ENCODE measurements at regions not wholly inside any gene's neighbourhood (a gene's known extent, or its start where the extent isn't known, plus 50 kb on each side); places are given as distances from the start of the nearest gene placed in this dataset.

- TF ChIP-seq NFE2L2 (IDR thresholded peaks at IDR 0.05; ENCODE audit: low read depth, low read length) (no peak), SMC3 (IDR thresholded peaks at IDR 0.05; ENCODE audit: low read depth, low read length) (no peak), POLR2A (IDR thresholded peaks at IDR 0.05; ENCODE audit: low read depth, low read length) (no peak), CEBPB (IDR thresholded peaks at IDR 0.05; ENCODE audit: low read depth, low read length) (no peak), RCOR1 (IDR thresholded peaks at IDR 0.05; ENCODE audit: insufficient replicate concordance, low read length) (no peak), RAD21 (IDR thresholded peaks at IDR 0.05; ENCODE audit: low read length) (no peak), ELK1 (IDR thresholded peaks at IDR 0.05; ENCODE audit: borderline replicate concordance, low read depth, low read length) (no peak), RFX5 (IDR thresholded peaks at IDR 0.05; ENCODE audit: low read depth, low read length) (no peak), FOS (IDR thresholded peaks at IDR 0.05; ENCODE audit: low read depth, low read length) (0 out of 2 replicates have a peak, but pooled peaks have one; percentile 15), MAFK (IDR thresholded peaks at IDR 0.05; ENCODE audit: low read depth, low read length) (no peak), MXI1 (IDR thresholded peaks at IDR 0.05; ENCODE audit: borderline replicate concordance, low read depth, low read length) (no peak), MAZ (IDR thresholded peaks at IDR 0.05; ENCODE audit: borderline replicate concordance, low read depth, low read length) (no peak)
- TF ChIP-seq, protein P1, sequence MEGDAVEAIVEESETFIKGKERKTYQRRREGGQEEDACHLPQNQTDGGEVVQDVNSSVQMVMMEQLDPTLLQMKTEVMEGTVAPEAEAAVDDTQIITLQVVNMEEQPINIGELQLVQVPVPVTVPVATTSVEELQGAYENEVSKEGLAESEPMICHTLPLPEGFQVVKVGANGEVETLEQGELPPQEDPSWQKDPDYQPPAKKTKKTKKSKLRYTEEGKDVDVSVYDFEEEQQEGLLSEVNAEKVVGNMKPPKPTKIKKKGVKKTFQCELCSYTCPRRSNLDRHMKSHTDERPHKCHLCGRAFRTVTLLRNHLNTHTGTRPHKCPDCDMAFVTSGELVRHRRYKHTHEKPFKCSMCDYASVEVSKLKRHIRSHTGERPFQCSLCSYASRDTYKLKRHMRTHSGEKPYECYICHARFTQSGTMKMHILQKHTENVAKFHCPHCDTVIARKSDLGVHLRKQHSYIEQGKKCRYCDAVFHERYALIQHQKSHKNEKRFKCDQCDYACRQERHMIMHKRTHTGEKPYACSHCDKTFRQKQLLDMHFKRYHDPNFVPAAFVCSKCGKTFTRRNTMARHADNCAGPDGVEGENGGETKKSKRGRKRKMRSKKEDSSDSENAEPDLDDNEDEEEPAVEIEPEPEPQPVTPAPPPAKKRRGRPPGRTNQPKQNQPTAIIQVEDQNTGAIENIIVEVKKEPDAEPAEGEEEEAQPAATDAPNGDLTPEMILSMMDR (conservative IDR thresholded peaks at IDR 0.05; ENCODE audit: low read depth, low read length): no peak
These were observed 135.2 kb upstream of the PRSS1 start for GRCh38 chr7:142614116-142614515.
